ENCODE measurements at regions not wholly inside any gene's neighbourhood (a gene's known extent, or its start where the extent isn't known, plus 50 kb on each side); places are given as distances from the start of the nearest gene placed in this dataset.
"Not testable (repeated sequence)": the region's sequence is repeated elsewhere in the genome, so short reads cannot be mapped to it uniquely, and the experiment has no call there.

GRCh38 chr2:8599421-8600242 lies 82.2 kb upstream of the ID2 start:
- WGBS (ENCODE audit: insufficient coverage, low lambda C conversion rate), result no CpG with 5 or more reads among the region's 24 CpGs
- H3K27ac ChIP-seq (ENCODE audit: low read length), result peak overlapping the region; percentile 83
- peaks cover 3% of the 10 kb centered on the region for H3K9me3 ChIP-seq (ENCODE audit: control insufficient read depth, low read depth, low read length)
- no peaks in the 10 kb centered on the region for H3K27me3 ChIP-seq (ENCODE audit: control insufficient read depth, insufficient read depth, low read length)
- DNase-seq, result peak; percentile 88 to 95
- H3K36me3 ChIP-seq (ENCODE audit: control insufficient read depth, insufficient read depth, low read length), result no peaks in the 10 kb centered on the region
- H3K4me1 ChIP-seq (ENCODE audit: control insufficient read depth, insufficient read depth, low read length), result peaks cover 43% of the 10 kb centered on the region
- H3K4me3 ChIP-seq (ENCODE audit: low read length), result no peak overlapping the region

- H3K27ac ChIP-seq (ENCODE audit: low read length), result peak overlapping the region; percentile 83
- peaks cover 43% of the 10 kb centered on the region for H3K4me1 ChIP-seq (ENCODE audit: control insufficient read depth, insufficient read depth, low read length)
- H3K9me3 ChIP-seq (ENCODE audit: control insufficient read depth, low read depth, low read length), result peaks cover 3% of the 10 kb centered on the region
- no peak overlapping the region for H3K4me3 ChIP-seq (ENCODE audit: low read length)
- no CpG with 5 or more reads among the region's 14 CpGs for WGBS (ENCODE audit: insufficient coverage, low lambda C conversion rate)
- H3K36me3 ChIP-seq (ENCODE audit: control insufficient read depth, insufficient read depth, low read length), result no peaks in the 10 kb centered on the region
- DNase-seq, result no peak
- H3K27me3 ChIP-seq (ENCODE audit: control insufficient read depth, insufficient read depth, low read length), result no peaks in the 10 kb centered on the region
Measured at GRCh38 chr2:8600456-8600855, 81.4 kb upstream of the ID2 start.

DNA sequence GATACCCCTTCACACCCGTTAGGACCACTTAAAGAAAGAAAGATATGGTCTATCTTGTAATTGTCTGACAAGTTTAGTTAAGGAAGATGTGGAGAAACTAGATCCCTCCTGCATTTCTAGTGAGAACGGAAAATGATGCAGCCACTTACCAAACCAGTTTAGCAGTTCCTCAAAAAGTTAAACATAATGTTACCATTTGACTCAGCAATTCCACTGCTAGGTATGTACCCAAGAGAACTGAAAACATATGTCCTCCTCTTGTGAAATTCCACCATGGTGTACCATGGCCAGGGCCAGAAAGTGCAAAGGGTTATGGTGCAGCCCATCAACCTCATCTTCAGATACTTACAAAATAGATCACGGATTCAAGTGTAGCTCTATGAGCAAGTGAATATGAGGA lies 79.0 kb upstream of the ID2 start:
- no peak overlapping the region for H3K4me3 ChIP-seq (ENCODE audit: low read length)
- DNase-seq, result peak in 1 of 2 donors; percentile 46
- peaks cover 3% of the 10 kb centered on the region for H3K9me3 ChIP-seq (ENCODE audit: control insufficient read depth, low read depth, low read length)
- peaks cover 36% of the 10 kb centered on the region for H3K4me1 ChIP-seq (ENCODE audit: control insufficient read depth, insufficient read depth, low read length)
- no peaks in the 10 kb centered on the region for H3K36me3 ChIP-seq (ENCODE audit: control insufficient read depth, insufficient read depth, low read length)
- H3K27me3 ChIP-seq (ENCODE audit: control insufficient read depth, insufficient read depth, low read length), result no peaks in the 10 kb centered on the region
- WGBS (ENCODE audit: insufficient coverage, low lambda C conversion rate), result no CpG with 5 or more reads among the region's 3 CpGs
- peak overlapping the region; percentile 32 for H3K27ac ChIP-seq (ENCODE audit: low read length)

DNA sequence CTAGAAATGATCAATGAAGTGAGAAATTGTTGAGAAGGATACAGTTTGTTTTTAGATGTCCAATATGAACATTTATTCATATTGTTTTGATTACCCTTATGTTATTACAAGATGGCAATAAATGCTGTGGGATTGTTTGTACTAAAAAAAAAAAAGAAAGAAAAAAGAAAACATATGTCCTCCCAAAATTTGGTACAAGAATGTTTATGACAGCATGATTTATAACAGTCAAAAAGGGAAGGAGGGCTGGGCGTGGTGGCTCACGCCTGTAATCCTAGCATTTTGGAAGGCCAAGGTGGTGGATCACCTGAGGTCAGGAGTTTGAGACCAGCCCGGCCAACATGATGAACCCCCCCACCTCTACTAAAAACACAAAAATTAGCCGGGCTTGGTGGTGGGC lies 78.5 kb upstream of the ID2 start:
- not testable (repeated sequence) for DNase-seq

DNA sequence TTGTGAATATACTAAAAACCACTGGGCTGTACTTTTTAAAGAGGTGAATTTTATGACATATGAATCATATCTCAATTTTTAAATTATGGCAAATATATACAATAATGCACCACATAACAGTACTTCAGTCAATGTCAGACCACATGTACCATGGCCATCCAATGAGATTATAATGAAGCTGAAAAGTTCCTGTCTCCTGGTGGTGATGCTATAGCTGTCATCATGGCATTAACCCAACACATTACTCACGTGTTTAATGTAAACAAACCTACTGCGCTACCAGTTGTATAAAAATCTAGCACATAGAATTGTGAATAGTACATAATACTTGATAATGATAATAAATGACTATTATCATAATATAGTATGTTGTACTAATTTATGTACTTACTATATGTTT lies 77.6 kb upstream of the ID2 start:
- H3K4me3 ChIP-seq (ENCODE audit: low read length), result no peak overlapping the region
- H3K4me1 ChIP-seq (ENCODE audit: control insufficient read depth, insufficient read depth, low read length), result peaks cover 33% of the 10 kb centered on the region
- WGBS (ENCODE audit: insufficient coverage, low lambda C conversion rate), result 80% methylated on average over 2 of the region's 2 CpGs
- no peak overlapping the region for H3K27ac ChIP-seq (ENCODE audit: low read length)
- no peaks in the 10 kb centered on the region for H3K36me3 ChIP-seq (ENCODE audit: control insufficient read depth, insufficient read depth, low read length)
- no peak for DNase-seq
- no peaks in the 10 kb centered on the region for H3K27me3 ChIP-seq (ENCODE audit: control insufficient read depth, insufficient read depth, low read length)
- peaks cover 3% of the 10 kb centered on the region for H3K9me3 ChIP-seq (ENCODE audit: control insufficient read depth, low read depth, low read length)

More for the DNA sequence above, 78.5 kb upstream of the ID2 start:
- not testable (repeated sequence) for H3K27ac ChIP-seq (ENCODE audit: low read length); H3K36me3 ChIP-seq (ENCODE audit: control insufficient read depth, insufficient read depth, low read length); H3K9me3 ChIP-seq (ENCODE audit: control insufficient read depth, low read depth, low read length); H3K4me3 ChIP-seq (ENCODE audit: low read length); H3K27me3 ChIP-seq (ENCODE audit: control insufficient read depth, insufficient read depth, low read length)
- WGBS (ENCODE audit: insufficient coverage, low lambda C conversion rate), result no CpG with 5 or more reads among the region's 4 CpGs
- peaks cover 33% of the 10 kb centered on the region for H3K4me1 ChIP-seq (ENCODE audit: control insufficient read depth, insufficient read depth, low read length)

DNA sequence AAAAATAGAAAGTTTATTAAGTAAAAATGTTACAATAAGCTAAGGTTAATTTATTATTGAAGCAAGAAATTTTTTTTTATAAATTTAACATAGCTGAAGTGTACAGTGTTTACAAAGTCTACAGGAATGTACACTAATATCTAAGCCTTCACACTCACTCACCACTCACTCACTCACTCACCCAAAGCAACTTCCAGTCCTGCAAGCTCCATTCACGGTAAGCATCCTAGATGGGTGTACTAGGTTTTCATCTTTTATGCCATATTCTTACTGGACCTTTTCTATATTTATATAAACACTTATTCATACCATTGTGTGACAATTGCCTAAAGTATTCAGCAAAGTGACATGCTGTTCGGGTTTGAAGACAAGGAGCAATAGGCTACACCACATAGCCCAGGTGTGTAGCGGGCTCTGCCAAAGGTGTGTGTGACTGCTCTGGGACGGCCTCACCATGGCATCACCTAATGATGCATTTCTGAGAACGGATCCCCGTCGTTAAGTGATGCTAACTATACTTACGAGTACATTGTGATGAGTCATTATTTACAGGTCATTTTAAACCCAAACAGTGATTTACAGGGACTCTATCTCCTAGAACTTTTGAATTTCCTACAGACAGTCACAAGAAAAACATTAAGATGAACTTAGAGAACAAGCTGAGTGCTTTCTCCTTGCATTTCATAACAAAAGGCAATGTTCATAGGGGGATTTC lies 76.3 kb upstream of the ID2 start:
- peaks cover 30% of the 10 kb centered on the region for H3K4me1 ChIP-seq (ENCODE audit: control insufficient read depth, insufficient read depth, low read length)
- no peak overlapping the region for H3K27ac ChIP-seq (ENCODE audit: low read length)
- peaks cover 1% of the 10 kb centered on the region for H3K9me3 ChIP-seq (ENCODE audit: control insufficient read depth, low read depth, low read length)
- 100% methylated on average over 1 of the region's 8 CpGs for WGBS (ENCODE audit: insufficient coverage, low lambda C conversion rate)
- no peaks in the 10 kb centered on the region for H3K36me3 ChIP-seq (ENCODE audit: control insufficient read depth, insufficient read depth, low read length)
- no peaks in the 10 kb centered on the region for H3K27me3 ChIP-seq (ENCODE audit: control insufficient read depth, insufficient read depth, low read length)
- no peak for DNase-seq
- no peak overlapping the region for H3K4me3 ChIP-seq (ENCODE audit: low read length)

DNA sequence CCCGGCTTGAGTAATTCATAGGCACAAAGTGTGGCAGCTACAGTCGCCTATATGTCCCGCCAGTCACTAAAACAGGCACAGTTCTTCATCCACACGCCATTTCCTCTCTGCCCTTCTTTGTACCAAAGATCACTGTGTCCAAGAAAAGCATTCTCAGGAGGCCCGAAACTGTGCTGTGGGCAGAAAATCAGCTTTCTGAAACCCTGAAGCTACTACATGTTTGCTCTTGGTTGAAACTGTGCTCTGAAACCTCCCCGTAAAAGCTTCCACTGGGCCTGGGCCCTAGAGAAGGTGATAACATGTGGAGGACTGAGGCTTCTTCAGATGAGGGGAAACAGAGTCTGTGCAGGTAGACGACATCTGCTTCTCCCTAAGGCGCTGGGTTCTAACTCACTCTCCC lies 75.6 kb upstream of the ID2 start:
- Histone ChIP-seq H3K27me3 (ENCODE audit: control insufficient read depth, insufficient read depth, low read length) (no peaks in the 10 kb centered on the region), H3K9me3 (ENCODE audit: control insufficient read depth, low read depth, low read length) (no peaks in the 10 kb centered on the region), H3K27ac (ENCODE audit: low read length) (no peak overlapping the region), H3K36me3 (ENCODE audit: control insufficient read depth, insufficient read depth, low read length) (no peaks in the 10 kb centered on the region), H3K4me1 (ENCODE audit: control insufficient read depth, insufficient read depth, low read length) (peaks cover 32% of the 10 kb centered on the region), H3K4me3 (ENCODE audit: low read length) (no peak overlapping the region)
- DNase-seq, result no peak
- 80% methylated on average over 1 of the region's 8 CpGs for WGBS (ENCODE audit: insufficient coverage, low lambda C conversion rate)

GRCh38 chr2:8606649-8607550 lies 75.0 kb upstream of the ID2 start:
- no peak overlapping the region for H3K4me3 ChIP-seq (ENCODE audit: low read length)
- H3K4me1 ChIP-seq (ENCODE audit: control insufficient read depth, insufficient read depth, low read length), result peaks cover 35% of the 10 kb centered on the region
- no peaks in the 10 kb centered on the region for H3K9me3 ChIP-seq (ENCODE audit: control insufficient read depth, low read depth, low read length)
- H3K36me3 ChIP-seq (ENCODE audit: control insufficient read depth, insufficient read depth, low read length), result no peaks in the 10 kb centered on the region
- no peak for DNase-seq
- WGBS (ENCODE audit: insufficient coverage, low lambda C conversion rate), result 78% methylated on average over 4 of the region's 20 CpGs
- H3K27me3 ChIP-seq (ENCODE audit: control insufficient read depth, insufficient read depth, low read length), result no peaks in the 10 kb centered on the region
- H3K27ac ChIP-seq (ENCODE audit: low read length), result no peak overlapping the region

GRCh38 chr2:8607606-8608005 lies 74.2 kb upstream of the ID2 start:
- H3K4me3 ChIP-seq (ENCODE audit: low read length), result no peak overlapping the region
- DNase-seq, result peak in 1 of 2 donors; percentile 38
- H3K36me3 ChIP-seq (ENCODE audit: control insufficient read depth, insufficient read depth, low read length), result no peaks in the 10 kb centered on the region
- H3K4me1 ChIP-seq (ENCODE audit: control insufficient read depth, insufficient read depth, low read length), result peaks cover 40% of the 10 kb centered on the region
- WGBS (ENCODE audit: insufficient coverage, low lambda C conversion rate), result no CpG with 5 or more reads among the region's 5 CpGs
- no peak overlapping the region for H3K27ac ChIP-seq (ENCODE audit: low read length)
- no peaks in the 10 kb centered on the region for H3K9me3 ChIP-seq (ENCODE audit: control insufficient read depth, low read depth, low read length)
- H3K27me3 ChIP-seq (ENCODE audit: control insufficient read depth, insufficient read depth, low read length), result no peaks in the 10 kb centered on the region

GRCh38 chr2:8608411-8608954 lies 73.4 kb upstream of the ID2 start:
- 100% methylated on average over 2 of the region's 6 CpGs for WGBS (ENCODE audit: insufficient coverage, low lambda C conversion rate)

More at GRCh38 chr2:8608411-8608954, 73.4 kb upstream of the ID2 start:
- no peak for DNase-seq
- Histone ChIP-seq H3K27me3 (ENCODE audit: control insufficient read depth, insufficient read depth, low read length) (no peaks in the 10 kb centered on the region), H3K27ac (ENCODE audit: low read length) (peak overlapping the region; percentile 57), H3K4me3 (ENCODE audit: low read length) (no peak overlapping the region), H3K9me3 (ENCODE audit: control insufficient read depth, low read depth, low read length) (no peaks in the 10 kb centered on the region), H3K4me1 (ENCODE audit: control insufficient read depth, insufficient read depth, low read length) (peaks cover 40% of the 10 kb centered on the region), H3K36me3 (ENCODE audit: control insufficient read depth, insufficient read depth, low read length) (no peaks in the 10 kb centered on the region)
